ENCODE measurements at regions not wholly inside any gene's neighbourhood (a gene's known extent, or its start where the extent isn't known, plus 50 kb on each side); places are given as distances from the start of the nearest gene placed in this dataset.

- Histone ChIP-seq H3K4me3 (no peak overlapping the region), H4K20me1 (ENCODE audit: control insufficient read depth, insufficient read depth) (no peaks in the 10 kb centered on the region), H3K27ac (ENCODE audit: control insufficient read depth, insufficient read depth) (no peak overlapping the region), H2AFZ (ENCODE audit: control insufficient read depth, low read depth, low read length) (no peak overlapping the region), H3K9ac (ENCODE audit: control insufficient read depth, insufficient read depth, low read length) (no peak overlapping the region), H3K79me2 (ENCODE audit: control insufficient read depth, insufficient read depth, low read length) (no peaks in the 10 kb centered on the region), H3K36me3 (ENCODE audit: control insufficient read depth in 2 of 2, insufficient read depth in 2 of 2, low read length in 1 of 2) (no peaks in the 10 kb centered on the region), H3K4me2 (ENCODE audit: control insufficient read depth, insufficient read depth) (no peak overlapping the region), H3K9me3 (replicated peaks; ENCODE audit: control insufficient read depth, insufficient read depth, low read length) (no peaks in the 10 kb centered on the region), H3K4me1 (ENCODE audit: control insufficient read depth, insufficient read depth, low read length) (no peaks in the 10 kb centered on the region), H3K27me3 (replicated peaks in 1 of 2; ENCODE audit: control insufficient read depth in 2 of 2, insufficient read depth in 2 of 2, low read length in 1 of 2) (no peaks in the 10 kb centered on the region)
- CTCF ChIA-PET: interaction anchor here (2.1 kb wide), 1 partner anchor 20 kb away, joined by 6 read pairs; no protein-coding TSS in a partner anchor
- BruUV-seq (replicated peaks): no TSS peak
- POLR2A ChIA-PET: no interaction called here
- WGBS (ENCODE audit: insufficient coverage, insufficient replicate concordance, low lambda C conversion rate, missing lambda C conversion rate): 27% methylated on average over 8 of the region's 8 CpGs
- SMC1A ChIA-PET (ENCODE audit: uncharacterized antibody, unreplicated experiment): no interaction called here
- RAD21 ChIA-PET (ENCODE audit: unreplicated experiment): interaction anchor here (2.3 kb wide), 1 partner anchor 12 kb away, joined by 8 read pairs; no protein-coding TSS in a partner anchor
- DNase-seq (ENCODE audit: low read depth, low spot score) (no peak), FAIRE-seq (no peak), ATAC-seq (no peak)
- no peak for TF ChIP-seq RB1 (IDR thresholded peaks at IDR 0.05; ENCODE audit: borderline replicate concordance)
- TF ChIP-seq CBX5 (IDR thresholded peaks at IDR 0.05; ENCODE audit: low read depth): no peak
- TF ChIP-seq NR2C2 (IDR thresholded peaks at IDR 0.05; ENCODE audit: borderline replicate concordance, control insufficient read depth, insufficient read length, low read depth): no peak
- no peak for TF ChIP-seq PKNOX1 (IDR thresholded peaks at IDR 0.05)
- TF ChIP-seq JUND (IDR thresholded peaks at IDR 0.05; ENCODE audit: low read depth, low read length): no peak
- in situ Hi-C loops (cut with MboI) (no loop called here), intact Hi-C loops (cut with micrococcal nuclease; ENCODE audit: unreplicated experiment) (no loop called here)
Measured at GRCh38 chr4:130703211-130703935, 1607.4 kb downstream of the C4orf33 start.

- CTCF ChIA-PET: interaction anchor here (0.7 to 2.1 kb wide), 5 partner anchors 22 to 142 kb away, joined by 3 to 6 read pairs (median 3); no protein-coding TSS in a partner anchor
- in situ Hi-C loops (cut with MboI): no loop called here
- no TSS peak for BruUV-seq (replicated peaks)
- TF ChIP-seq CTCF (IDR thresholded peaks at IDR 0.05 in 2 of 3, conservative IDR thresholded peaks at IDR 0.05 in 1 of 3; ENCODE audit: control insufficient read depth in 2 of 3, extremely low read depth in 1 of 3, insufficient read depth in 1 of 3, low read depth in 3 of 3, low read length in 3 of 3) (no peak), ZNF622 (IDR thresholded peaks at IDR 0.05) (no peak), NFYA (IDR thresholded peaks at IDR 0.05; ENCODE audit: borderline replicate concordance, low read depth, low read length) (no peak), NKRF (conservative IDR thresholded peaks at IDR 0.05) (no peak)
Measured at GRCh38 chr4:130705023-130705422, 1609.1 kb downstream of the C4orf33 start.

More at GRCh38 chr4:130705023-130705422, 1609.1 kb downstream of the C4orf33 start:
- no peaks in the 10 kb centered on the region for H3K27me3 ChIP-seq (replicated peaks in 1 of 2; ENCODE audit: control insufficient read depth in 2 of 2, insufficient read depth in 2 of 2, low read length in 1 of 2)
- H3K4me3 ChIP-seq: no peak overlapping the region
- intact Hi-C loops (cut with micrococcal nuclease; ENCODE audit: unreplicated experiment): no loop called here
- ChIA-PET POLR2A (no interaction called here), SMC1A (ENCODE audit: uncharacterized antibody, unreplicated experiment) (interaction anchor here (0.8 to 1.7 kb wide), 7 partner anchors 22 to 597 kb away, joined by 3 to 4 read pairs (median 3); no protein-coding TSS in a partner anchor), RAD21 (ENCODE audit: unreplicated experiment) (interaction anchor here (0.7 to 2.3 kb wide), 3 partner anchors 14 to 141 kb away, joined by 3 to 8 read pairs (median 3); no protein-coding TSS in a partner anchor)
- ATAC-seq (no peak), DNase-seq (ENCODE audit: low read depth, low spot score) (no peak), FAIRE-seq (no peak)
- no peaks in the 10 kb centered on the region for H3K36me3 ChIP-seq (ENCODE audit: control insufficient read depth in 2 of 2, insufficient read depth in 2 of 2, low read length in 1 of 2)
- no peaks in the 10 kb centered on the region for H4K20me1 ChIP-seq (ENCODE audit: control insufficient read depth, insufficient read depth)
- no peak overlapping the region for H3K27ac ChIP-seq (ENCODE audit: control insufficient read depth, insufficient read depth)
- H2AFZ ChIP-seq (ENCODE audit: control insufficient read depth, low read depth, low read length): no peak overlapping the region
- no peaks in the 10 kb centered on the region for H3K79me2 ChIP-seq (ENCODE audit: control insufficient read depth, insufficient read depth, low read length)
- H3K4me1 ChIP-seq (ENCODE audit: control insufficient read depth, insufficient read depth, low read length): no peaks in the 10 kb centered on the region
- H3K4me2 ChIP-seq (ENCODE audit: control insufficient read depth, insufficient read depth): no peak overlapping the region
- no peak overlapping the region for H3K9ac ChIP-seq (ENCODE audit: control insufficient read depth, insufficient read depth, low read length)
- no peaks in the 10 kb centered on the region for H3K9me3 ChIP-seq (replicated peaks; ENCODE audit: control insufficient read depth, insufficient read depth, low read length)

Measured in GM12878 (cell line).